WERI-Rb-1 (cell line): ENCODE measurements at regions not wholly inside any gene's neighbourhood (a gene's known extent, or its start where the extent isn't known, plus 50 kb on each side); places are given as distances from the start of the nearest gene placed in this dataset.

Experiments
- DNase-seq: peaks from one replicate; pipeline ENCODE4 v3.0.0-alpha.2; 2020
- H3K27ac ChIP-seq: fragments of 250-450 bp; sonication (Bioruptor Pico); 2 replicates; pipeline ENCODE4 v1.5.1; 2020; ENCODE audit warnings: mild to moderate bottlenecking, moderate library complexity
- H3K27me3 ChIP-seq: fragments of 250-450 bp; sonication (Bioruptor Pico); 2 replicates; pipeline ENCODE4 v1.5.1; 2021; ENCODE audit warnings: mild to moderate bottlenecking, low read depth, moderate library complexity; ENCODE audit not compliant: insufficient read depth, severe bottlenecking
- H3K36me3 ChIP-seq: fragments of 250-450 bp; sonication (Bioruptor Pico); 2 replicates; pipeline ENCODE4 v1.5.1; 2020; ENCODE audit warnings: mild to moderate bottlenecking, moderate library complexity
- H3K4me3 ChIP-seq: 2 replicates; pipeline ENCODE4 v1.5.1; 2011; ENCODE audit warnings: low read depth, mild to moderate bottlenecking, control low read depth, low read length
- H3K9me3 ChIP-seq: fragments of 250-450 bp; sonication (Bioruptor Pico); 2 replicates; pipeline ENCODE4 v1.5.1; 2021; ENCODE audit warnings: mild to moderate bottlenecking, moderate library complexity; ENCODE audit not compliant: severe bottlenecking
- TF ChIP-seq, protein P1 (sequence below): IDR thresholded peaks from 2 replicates; pipeline ENCODE4 v1.5.1; 2011; ENCODE audit warnings: low read depth, mild to moderate bottlenecking, control low read depth, inconsistent platforms, low read length

DNA sequence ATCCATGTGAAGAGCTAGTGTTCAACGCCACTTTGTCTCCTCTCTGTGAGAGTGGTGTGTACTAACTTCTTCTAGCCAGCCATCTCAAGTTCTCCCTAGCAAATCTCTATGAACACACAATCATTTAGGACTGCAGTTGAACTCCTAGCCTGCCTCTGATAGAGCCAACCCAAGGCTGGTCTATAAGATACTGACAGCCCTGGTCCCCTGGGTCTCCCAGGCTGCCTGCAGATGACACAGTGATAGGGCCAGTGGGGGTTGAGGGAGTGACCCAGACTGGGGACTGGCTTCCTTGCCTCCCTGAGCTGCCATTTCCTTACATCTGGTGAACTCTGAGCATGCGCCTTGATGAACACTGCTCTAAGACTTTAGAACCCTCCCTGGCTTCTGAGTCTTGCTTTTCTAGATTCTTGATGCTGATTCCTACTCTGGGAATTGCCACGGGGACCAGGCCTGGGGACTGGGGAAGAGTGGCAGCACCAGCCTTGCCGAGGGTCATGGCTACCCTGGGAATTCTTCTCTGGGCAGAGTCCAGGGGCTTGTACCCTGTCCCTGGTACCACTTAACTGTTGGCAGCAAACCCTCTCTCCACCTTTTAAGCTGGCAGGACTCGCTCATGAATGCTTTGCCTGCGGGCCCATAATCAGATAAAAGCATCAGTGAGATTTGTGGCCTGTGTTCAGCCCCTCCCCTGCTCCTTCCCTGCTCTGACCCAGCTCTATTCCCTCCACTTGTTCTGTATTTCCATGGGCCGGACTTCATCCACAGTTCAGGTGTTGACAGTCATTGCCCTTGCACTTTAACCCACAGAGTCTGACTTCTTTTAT is 130.8 kb upstream of the CHD6 start:
- Histone ChIP-seq H3K27ac (no peak overlapping the region), H3K4me3 (no peak overlapping the region), H3K36me3 (no peaks in the 10 kb centered on the region), H3K9me3 (no peaks in the 10 kb centered on the region), H3K27me3 (no peaks in the 10 kb centered on the region)
- TF ChIP-seq, protein P1, sequence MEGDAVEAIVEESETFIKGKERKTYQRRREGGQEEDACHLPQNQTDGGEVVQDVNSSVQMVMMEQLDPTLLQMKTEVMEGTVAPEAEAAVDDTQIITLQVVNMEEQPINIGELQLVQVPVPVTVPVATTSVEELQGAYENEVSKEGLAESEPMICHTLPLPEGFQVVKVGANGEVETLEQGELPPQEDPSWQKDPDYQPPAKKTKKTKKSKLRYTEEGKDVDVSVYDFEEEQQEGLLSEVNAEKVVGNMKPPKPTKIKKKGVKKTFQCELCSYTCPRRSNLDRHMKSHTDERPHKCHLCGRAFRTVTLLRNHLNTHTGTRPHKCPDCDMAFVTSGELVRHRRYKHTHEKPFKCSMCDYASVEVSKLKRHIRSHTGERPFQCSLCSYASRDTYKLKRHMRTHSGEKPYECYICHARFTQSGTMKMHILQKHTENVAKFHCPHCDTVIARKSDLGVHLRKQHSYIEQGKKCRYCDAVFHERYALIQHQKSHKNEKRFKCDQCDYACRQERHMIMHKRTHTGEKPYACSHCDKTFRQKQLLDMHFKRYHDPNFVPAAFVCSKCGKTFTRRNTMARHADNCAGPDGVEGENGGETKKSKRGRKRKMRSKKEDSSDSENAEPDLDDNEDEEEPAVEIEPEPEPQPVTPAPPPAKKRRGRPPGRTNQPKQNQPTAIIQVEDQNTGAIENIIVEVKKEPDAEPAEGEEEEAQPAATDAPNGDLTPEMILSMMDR, result no peak
- DNase-seq, result peak; percentile 29

DNA sequence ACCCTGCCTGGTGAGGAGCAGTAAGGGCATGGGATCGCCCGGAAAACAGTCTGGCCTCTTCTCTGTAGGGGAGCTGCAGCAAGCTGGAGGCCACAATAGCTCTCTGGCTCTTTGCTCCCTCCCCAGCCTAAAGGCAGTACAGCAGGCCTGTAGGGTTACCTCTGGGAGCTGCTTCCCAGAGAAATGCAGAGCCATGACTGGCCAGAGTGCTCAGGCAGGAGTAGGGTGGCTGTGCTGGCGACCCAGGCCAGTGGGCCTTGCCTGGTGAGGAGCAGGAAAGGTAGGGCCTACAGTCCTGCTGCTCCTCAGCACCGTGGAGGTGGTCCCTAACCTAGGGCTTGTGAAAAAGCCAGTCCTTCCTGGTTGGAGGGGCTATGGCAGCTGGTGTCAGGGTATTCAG is 129.9 kb upstream of the CHD6 start:
- no peak for DNase-seq
- Histone ChIP-seq H3K4me3 (no peak overlapping the region), H3K27ac (no peak overlapping the region), H3K27me3 (no peaks in the 10 kb centered on the region), H3K36me3 (no peaks in the 10 kb centered on the region), H3K9me3 (no peaks in the 10 kb centered on the region)
- TF ChIP-seq, protein P1, result no peak

DNA sequence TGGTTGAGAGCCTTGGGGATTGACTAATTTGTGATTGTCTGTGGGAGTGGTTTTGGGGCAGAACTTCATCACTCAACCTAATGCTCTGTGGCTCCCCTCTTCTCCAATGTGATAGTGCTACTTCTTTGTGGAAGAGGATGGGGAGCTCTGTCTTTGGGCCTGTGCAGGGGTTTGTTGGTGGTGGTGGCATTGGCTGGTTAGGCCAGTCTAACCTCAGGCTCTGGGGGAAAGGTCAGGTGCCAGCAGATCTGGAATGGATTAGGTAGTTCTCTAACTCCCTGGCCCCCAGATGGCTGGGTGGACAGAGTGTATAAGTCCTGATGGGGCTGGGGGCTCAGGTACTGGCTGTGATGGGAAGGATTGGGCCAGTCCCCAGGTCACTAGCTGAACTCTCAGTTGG is 129.0 kb upstream of the CHD6 start:
- Histone ChIP-seq H3K9me3 (no peaks in the 10 kb centered on the region), H3K27ac (no peak overlapping the region), H3K27me3 (no peaks in the 10 kb centered on the region), H3K36me3 (no peaks in the 10 kb centered on the region), H3K4me3 (no peak overlapping the region)
- DNase-seq, result no peak
- TF ChIP-seq, protein P1, result no peak

DNA sequence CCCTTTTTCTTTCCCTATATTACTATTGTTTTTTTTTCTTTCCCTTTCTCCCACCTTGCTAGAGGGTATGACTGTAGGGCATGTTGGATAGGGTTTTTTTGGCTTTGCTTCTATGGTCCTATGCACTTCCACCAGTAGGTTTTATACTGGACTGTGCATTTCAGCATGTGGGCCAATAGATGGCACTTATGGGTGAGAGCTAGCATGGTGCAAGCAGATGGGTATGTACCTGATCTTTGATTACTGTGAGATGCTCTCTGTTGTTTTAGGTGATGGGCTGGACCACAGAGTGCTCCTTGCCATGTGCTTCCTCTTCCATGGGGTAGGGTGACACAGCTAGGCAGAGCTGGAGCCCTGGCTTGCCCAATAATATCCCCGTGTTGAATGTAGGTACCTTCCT is 128.5 kb upstream of the CHD6 start:
- peak; percentile 22 for DNase-seq
- TF ChIP-seq, protein P1, result peak; percentile 53
- H3K9me3 ChIP-seq, result no peaks in the 10 kb centered on the region
- no peaks in the 10 kb centered on the region for H3K36me3 ChIP-seq
- no peaks in the 10 kb centered on the region for H3K27me3 ChIP-seq
- no peak overlapping the region for H3K27ac ChIP-seq
- no peak overlapping the region for H3K4me3 ChIP-seq

DNA sequence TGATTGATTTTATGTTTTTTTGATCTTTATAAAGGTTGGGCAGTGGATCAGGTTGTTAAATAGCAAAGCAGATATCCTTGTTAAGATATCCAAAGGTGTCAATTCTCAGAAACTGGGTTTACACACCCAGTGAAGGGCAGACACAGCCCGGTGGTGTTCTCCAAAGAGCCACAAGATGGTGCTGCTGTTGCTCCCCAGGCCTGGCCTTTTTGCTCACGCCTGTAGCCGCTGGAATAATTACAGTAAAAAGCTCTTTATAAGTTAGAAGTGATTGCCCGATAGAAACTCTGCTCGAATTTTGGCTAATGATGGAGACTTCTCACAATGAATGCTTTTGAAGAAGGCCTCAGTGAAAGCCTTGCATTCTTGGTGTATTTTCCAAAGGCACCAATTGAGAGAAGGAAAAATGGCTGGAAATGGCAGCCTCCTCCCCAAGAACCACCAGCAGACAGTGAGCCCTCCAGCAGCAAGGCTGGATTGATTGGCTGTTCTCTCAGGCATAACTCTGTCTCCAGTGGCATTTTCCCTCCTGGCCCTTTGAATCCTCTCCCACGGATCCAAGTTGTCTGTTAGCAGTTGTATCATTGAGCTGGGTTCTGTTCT is 120.5 kb upstream of the CHD6 start:
- H3K4me3 ChIP-seq, result no peak overlapping the region; the same call in 1 of the 2 replicates
- no peaks in the 10 kb centered on the region for H3K27me3 ChIP-seq
- no peaks in the 10 kb centered on the region for H3K36me3 ChIP-seq
- TF ChIP-seq, protein P1, result peak; percentile 87
- DNase-seq, result peak; percentile 67
- H3K9me3 ChIP-seq, result no peaks in the 10 kb centered on the region
- H3K27ac ChIP-seq, result no peak overlapping the region
